H9 (cell line): ENCODE measurements at regions not wholly inside any gene's neighbourhood (a gene's known extent, or its start where the extent isn't known, plus 50 kb on each side); places are given as distances from the start of the nearest gene placed in this dataset.

Experiments
- DNase-seq: peaks from one replicate; pipeline ENCODE4 v3.0.0-alpha.2; 2017
- H2AFZ ChIP-seq: one replicate; pipeline ENCODE4 v1.6.1; 2013; ENCODE audit warnings: mild to moderate bottlenecking, low read length, control low read depth, moderate library complexity
- H2AK5ac ChIP-seq: 2 replicates; pipeline ENCODE4 v1.6.1; 2013; ENCODE audit warnings: low read length, control low read depth, mixed read lengths; ENCODE audit not compliant: insufficient read length
- H2BK120ac ChIP-seq: one replicate; pipeline ENCODE4 v1.6.1; 2013; ENCODE audit warnings: low read depth, mild to moderate bottlenecking, low read length, control low read depth, inconsistent platforms; ENCODE audit not compliant: poor library complexity, severe bottlenecking
- H2BK12ac ChIP-seq: 2 replicates; pipeline ENCODE4 v1.6.1; 2013; ENCODE audit warnings: low read length, control low read depth, mixed read lengths, low read depth; ENCODE audit not compliant: insufficient read length
- H2BK15ac ChIP-seq: 2 replicates; pipeline ENCODE4 v1.6.1; 2013; ENCODE audit warnings: low read depth, low read length, control low read depth
- H2BK20ac ChIP-seq: one replicate; pipeline ENCODE4 v1.6.1; 2013; ENCODE audit warnings: low read depth, mild to moderate bottlenecking, low read length, control low read depth, inconsistent platforms; ENCODE audit not compliant: poor library complexity, severe bottlenecking
- H2BK5ac ChIP-seq: 2 replicates; pipeline ENCODE4 v1.6.1; 2013; ENCODE audit warnings: low read length, control low read depth, mixed read lengths; ENCODE audit not compliant: insufficient read length
- H3K14ac ChIP-seq: 2 replicates; pipeline ENCODE4 v1.6.1; 2013; ENCODE audit warnings: low read length, control low read depth; ENCODE audit not compliant: insufficient read depth
- H3K18ac ChIP-seq: 2 replicates; pipeline ENCODE4 v1.6.1; 2013; ENCODE audit warnings: low read depth, mild to moderate bottlenecking, mixed read lengths, low read length, control low read depth; ENCODE audit not compliant: insufficient read length
- H3K23ac ChIP-seq: 2 replicates; pipeline ENCODE4 v1.6.1; 2013; ENCODE audit warnings: low read length, control low read depth, mixed read lengths, low read depth; ENCODE audit not compliant: insufficient read length
- H3K23me2 ChIP-seq: 2 replicates; pipeline ENCODE4 v1.6.1; 2013; ENCODE audit warnings: low read depth, mild to moderate bottlenecking, mixed read lengths, low read length, control low read depth; ENCODE audit not compliant: insufficient read length, poor library complexity, severe bottlenecking
- H3K27ac ChIP-seq: 2 replicates; pipeline ENCODE4 v1.5.1; 2013; ENCODE audit warnings: low read length, control low read depth, mixed read lengths, low read depth; ENCODE audit not compliant: insufficient read length
- H3K27me3 ChIP-seq: 2 replicates; pipeline ENCODE4 v1.6.1; 2013; ENCODE audit warnings: low read length, control low read depth, inconsistent platforms; ENCODE audit not compliant: insufficient read depth
- H3K4ac ChIP-seq: 2 replicates; pipeline ENCODE4 v1.6.1; 2013; ENCODE audit warnings: low read depth, mild to moderate bottlenecking, control low read depth, inconsistent platforms, low read length, moderate library complexity
- H3K4me1 ChIP-seq: 2 replicates; pipeline ENCODE4 v1.6.1; 2013; ENCODE audit warnings: low read length, control low read depth, inconsistent platforms; ENCODE audit not compliant: insufficient read depth
- H3K4me2 ChIP-seq: 2 replicates; pipeline ENCODE4 v1.6.1; 2013; ENCODE audit warnings: low read length, control low read depth, mixed read lengths; ENCODE audit not compliant: insufficient read length, insufficient read depth
- H3K56ac ChIP-seq: 2 replicates; pipeline ENCODE4 v1.6.1; 2013; ENCODE audit warnings: low read depth, mild to moderate bottlenecking, mixed read lengths, low read length, control low read depth; ENCODE audit not compliant: insufficient read length
- H3K79me1 ChIP-seq: 2 replicates; pipeline ENCODE4 v1.6.1; 2013; ENCODE audit warnings: low read depth, mild to moderate bottlenecking, moderate library complexity, low read length, control low read depth, inconsistent platforms; ENCODE audit not compliant: insufficient read depth, poor library complexity, severe bottlenecking
- H3K79me2 ChIP-seq: 2 replicates; pipeline ENCODE4 v1.6.1; 2013; ENCODE audit warnings: low read length, control low read depth, inconsistent platforms; ENCODE audit not compliant: insufficient read depth
- H3K9ac ChIP-seq: 2 replicates; pipeline ENCODE4 v1.6.1; 2013; ENCODE audit warnings: low read length, control low read depth, mixed read lengths; ENCODE audit not compliant: insufficient read length; ENCODE audit errors: extremely low read depth
- H3K9me3 ChIP-seq: one replicate; pipeline ENCODE4 v1.6.1; 2013; ENCODE audit warnings: low read depth, low read length, inconsistent platforms; ENCODE audit not compliant: control insufficient read depth
- H3T11ph ChIP-seq: one replicate; pipeline ENCODE4 v1.6.1; 2013; ENCODE audit warnings: mild to moderate bottlenecking, low read length, control low read depth, inconsistent platforms
- H4K20me1 ChIP-seq: one replicate; pipeline ENCODE4 v1.6.1; 2013; ENCODE audit not compliant: control insufficient read depth, insufficient read length, insufficient read depth
- H4K5ac ChIP-seq: 2 replicates; pipeline ENCODE4 v1.6.1; 2013; ENCODE audit warnings: low read depth, mild to moderate bottlenecking, mixed read lengths, low read length, control low read depth; ENCODE audit not compliant: insufficient read length
- H4K8ac ChIP-seq: replicated peaks from 2 replicates; pipeline ENCODE4 v1.6.1; 2013; ENCODE audit warnings: low read length, control low read depth, mixed read lengths, low read depth; ENCODE audit not compliant: insufficient read length
- H4K91ac ChIP-seq: 2 replicates; pipeline ENCODE4 v1.6.1; 2013; ENCODE audit warnings: low read depth, mild to moderate bottlenecking, moderate library complexity, mixed read lengths, low read length, control low read depth; ENCODE audit not compliant: insufficient read length
- H3K27ac Mint-ChIP-seq, 3 experiments: 2 replicates in 2 of 3; 3 replicates in 1 of 3; pipeline ENCODE4 v1.8.0; 2020 to 2021; ENCODE audit warnings: mixed read lengths in 3 of 3, mild to moderate bottlenecking in 1 of 3, moderate library complexity in 1 of 3
- H3K27me3 Mint-ChIP-seq: 2 replicates; pipeline ENCODE4 v1.8.0; 2021; ENCODE audit warnings: low read depth, mild to moderate bottlenecking, moderate library complexity, mixed read lengths
- H3K36me3 Mint-ChIP-seq, 3 experiments: 2 replicates in 2 of 3; 3 replicates in 1 of 3; pipeline ENCODE4 v1.8.0; 2020 to 2021; ENCODE audit warnings: low read depth in 3 of 3, mixed read lengths in 3 of 3; ENCODE audit not compliant: insufficient read depth in 1 of 3
- H3K4me1 Mint-ChIP-seq, 2 experiments: 2 replicates each; pipeline ENCODE4 v1.8.0; 2020; ENCODE audit warnings: mixed read lengths in 2 of 2
- H3K4me3 Mint-ChIP-seq, 2 experiments: 2 replicates in 1 of 2; 3 replicates in 1 of 2; pipeline ENCODE4 v1.8.0; 2020 to 2021; ENCODE audit warnings: mild to moderate bottlenecking in 2 of 2, mixed read lengths in 2 of 2, moderate library complexity in 1 of 2
- H3K9me3 Mint-ChIP-seq, 2 experiments: 2 replicates in 1 of 2; 3 replicates in 1 of 2; pipeline ENCODE4 v1.8.0; 2020; ENCODE audit warnings: mild to moderate bottlenecking in 2 of 2, mixed read lengths in 2 of 2, moderate library complexity in 1 of 2
- WGBS: extraction: QIAGEN DNeasy Blood & Tissue Kit; methylation state at CpG from one replicate; pipeline ENCODE4 v1.1.7; 2013; ENCODE audit warnings: missing lambda C conversion rate, low lambda C conversion rate, mixed read lengths; ENCODE audit not compliant: insufficient read length; ENCODE audit errors: extremely low coverage; 5-methylcytosine and 5-hydroxymethylcytosine counted together
- TF ChIP-seq, protein P1 (sequence below): fragments of 200-600 bp; sonication (generic); conservative IDR thresholded peaks from 3 replicates; pipeline ENCODE4 v1.8.0; 2021; ENCODE audit warnings: antibody characterized with exemption, mild to moderate bottlenecking

DNA sequence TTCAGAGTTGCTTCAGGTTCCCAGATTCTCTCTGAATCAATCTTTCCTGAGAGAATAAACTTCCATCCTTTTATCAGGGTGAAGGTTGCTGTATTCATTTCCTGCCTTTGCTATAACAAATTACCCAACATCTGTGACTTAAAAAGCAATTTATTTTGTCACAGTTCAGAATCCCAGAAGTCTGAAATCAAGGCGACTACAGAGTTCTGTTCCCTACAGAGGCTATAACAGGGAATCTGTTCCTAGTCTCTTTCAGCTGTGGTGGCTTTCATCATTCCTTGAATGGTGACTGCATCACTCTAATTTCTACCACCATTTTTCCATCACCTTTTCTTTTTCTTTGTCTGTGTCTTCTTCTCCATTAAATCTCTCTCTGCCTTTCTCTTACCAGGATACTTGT, 459.3 kb upstream of the PRR20A start:
- H3K36me3 Mint-ChIP-seq, result peaks cover 2 to 15% (median 4%) of the 10 kb centered on the region in 3 experiments; a peak in 5 of 7 replicates
- no peak overlapping the region for H3K23ac ChIP-seq
- no peak overlapping the region for H3K56ac ChIP-seq
- H3K9ac ChIP-seq, result no peak overlapping the region
- H3K4me3 Mint-ChIP-seq, result no peak overlapping the region
- H3T11ph ChIP-seq, result no peak overlapping the region
- no peak overlapping the region for H3K4ac ChIP-seq
- H3K79me1 ChIP-seq, result no peaks in the 10 kb centered on the region
- H2BK12ac ChIP-seq, result no peak overlapping the region
- no peaks in the 10 kb centered on the region for H3K4me1 Mint-ChIP-seq
- TF ChIP-seq, protein P1, sequence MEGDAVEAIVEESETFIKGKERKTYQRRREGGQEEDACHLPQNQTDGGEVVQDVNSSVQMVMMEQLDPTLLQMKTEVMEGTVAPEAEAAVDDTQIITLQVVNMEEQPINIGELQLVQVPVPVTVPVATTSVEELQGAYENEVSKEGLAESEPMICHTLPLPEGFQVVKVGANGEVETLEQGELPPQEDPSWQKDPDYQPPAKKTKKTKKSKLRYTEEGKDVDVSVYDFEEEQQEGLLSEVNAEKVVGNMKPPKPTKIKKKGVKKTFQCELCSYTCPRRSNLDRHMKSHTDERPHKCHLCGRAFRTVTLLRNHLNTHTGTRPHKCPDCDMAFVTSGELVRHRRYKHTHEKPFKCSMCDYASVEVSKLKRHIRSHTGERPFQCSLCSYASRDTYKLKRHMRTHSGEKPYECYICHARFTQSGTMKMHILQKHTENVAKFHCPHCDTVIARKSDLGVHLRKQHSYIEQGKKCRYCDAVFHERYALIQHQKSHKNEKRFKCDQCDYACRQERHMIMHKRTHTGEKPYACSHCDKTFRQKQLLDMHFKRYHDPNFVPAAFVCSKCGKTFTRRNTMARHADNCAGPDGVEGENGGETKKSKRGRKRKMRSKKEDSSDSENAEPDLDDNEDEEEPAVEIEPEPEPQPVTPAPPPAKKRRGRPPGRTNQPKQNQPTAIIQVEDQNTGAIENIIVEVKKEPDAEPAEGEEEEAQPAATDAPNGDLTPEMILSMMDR, result no peak
- no peak overlapping the region for H2AK5ac ChIP-seq
- H2AFZ ChIP-seq, result no peak overlapping the region
- no peak overlapping the region for H3K14ac ChIP-seq
- no peak overlapping the region for H3K27ac ChIP-seq
- no peaks in the 10 kb centered on the region for H4K20me1 ChIP-seq
- H3K27me3 Mint-ChIP-seq, result no peaks in the 10 kb centered on the region
- no peak overlapping the region for H4K8ac ChIP-seq
- no peak overlapping the region for H3K4me2 ChIP-seq
- H3K9me3 Mint-ChIP-seq, result peaks cover 8 to 13% of the 10 kb centered on the region in 2 experiments; a peak in 4 of 5 replicates
- no peaks in the 10 kb centered on the region for H3K4me1 ChIP-seq
- no peaks in the 10 kb centered on the region for H3K27me3 ChIP-seq
- no peak for DNase-seq
- WGBS, result no CpG with 5 or more reads among the region's 1 CpG
- no peak overlapping the region for H3K18ac ChIP-seq
- H4K91ac ChIP-seq, result no peak overlapping the region
- no peaks in the 10 kb centered on the region for H3K9me3 ChIP-seq
- H2BK5ac ChIP-seq, result no peak overlapping the region
- H2BK20ac ChIP-seq, result no peak overlapping the region
- H2BK15ac ChIP-seq, result no peak overlapping the region
- H4K5ac ChIP-seq, result no peak overlapping the region
- no peak overlapping the region for H2BK120ac ChIP-seq
- H3K27ac Mint-ChIP-seq, result no peak overlapping the region
- H3K79me2 ChIP-seq, result no peaks in the 10 kb centered on the region
- H3K23me2 ChIP-seq, result no peaks in the 10 kb centered on the region
